Endothelial cell of umbilical vein (primary cell): ENCODE measurements at regions not wholly inside any gene's neighbourhood (a gene's known extent, or its start where the extent isn't known, plus 50 kb on each side); places are given as distances from the start of the nearest gene placed in this dataset.

Experiments used
- BruUV-seq: library from RNA; stranded (reverse); fragments of 400-500 nt; replicated peaks from 2 replicates; lab custom pipeline; 2021; lab: Mats Ljungman, UMichigan
- CTCF ChIA-PET: fragments of 300-600, 350-600 bp; sonication (Branson Sonifier 250); formaldehyde crosslinking; loops from one replicate; lab custom pipeline; 2021; ENCODE audit warnings: antibody characterized with exemption, inconsistent platforms; lab: Charles Lee
- POLR2A ChIA-PET: fragments of 300-600, 350-600 bp; sonication (Branson Sonifier 250); formaldehyde crosslinking; loops from one replicate; lab custom pipeline; 2021; ENCODE audit warnings: antibody characterized with exemption, inconsistent platforms; lab: Charles Lee
- DNase-seq: peaks from one replicate; pipeline ENCODE4 v3.0.0-alpha.2; 2011; ENCODE audit warnings: low read depth, low spot score
- FAIRE-seq: peaks from 2 replicates; lab custom pipeline; 2011; peaks lifted over from hg19 to GRCh38; lab: Jason Lieb, UNC
- H2AFZ ChIP-seq: 2 replicates; pipeline ENCODE4 v1.6.0; 2012; ENCODE audit warnings: low read depth, low read length, control low read depth, inconsistent platforms
- H3K27ac ChIP-seq: 2 replicates; pipeline ENCODE4 v1.5.1; 2011; ENCODE audit warnings: low read depth, mild to moderate bottlenecking, control low read depth, low read length, moderate library complexity; ENCODE audit not compliant: insufficient read depth
- H3K27me3 ChIP-seq, 2 experiments: 2 replicates each; pipeline versions ENCODE4 v1.6.0 to v1.6.1; 2011; ENCODE audit warnings: low read length in 2 of 2, mixed read lengths in 1 of 2; ENCODE audit not compliant: control insufficient read depth in 2 of 2, insufficient read depth in 2 of 2
- H3K36me3 ChIP-seq, 2 experiments: 2 replicates in 1 of 2; 3 replicates in 1 of 2; pipeline ENCODE4 v1.5.1; 2011; ENCODE audit warnings: low read length in 2 of 2, mild to moderate bottlenecking in 1 of 2, moderate library complexity in 1 of 2; ENCODE audit not compliant: control insufficient read depth in 2 of 2, insufficient read depth in 2 of 2; ENCODE audit errors: extremely low read depth in 1 of 2
- H3K4me1 ChIP-seq: 3 replicates; pipeline ENCODE4 v1.5.1; 2011; ENCODE audit warnings: mild to moderate bottlenecking, low read length; ENCODE audit not compliant: control insufficient read depth, insufficient read depth; ENCODE audit errors: extremely low read depth
- H3K4me2 ChIP-seq: 2 replicates; pipeline ENCODE4 v1.6.1; 2011; ENCODE audit warnings: low read length, control low read depth, mixed read lengths; ENCODE audit not compliant: insufficient read depth
- H3K4me3 ChIP-seq, 3 experiments: fragments of 200-600 bp in 1 of 3; sonication (generic), shearing (Covaris generic) in 1 of 3; replicated peaks in 1 of 3; 2 replicates each; pipeline ENCODE4 v1.5.1; 2011 to 2016; ENCODE audit warnings: control low read depth in 3 of 3, low read length in 3 of 3, mild to moderate bottlenecking in 2 of 3, inconsistent platforms in 1 of 3, low read depth in 1 of 3, moderate library complexity in 1 of 3; ENCODE audit not compliant: insufficient read depth in 1 of 3
- H3K79me2 ChIP-seq: 2 replicates; pipeline ENCODE4 v1.6.0; 2012; ENCODE audit warnings: low read length, inconsistent platforms; ENCODE audit not compliant: control insufficient read depth, insufficient read depth
- H3K9ac ChIP-seq: replicated peaks from 2 replicates; pipeline ENCODE3; 2011; ENCODE audit warnings: low read length, control low read depth; ENCODE audit not compliant: insufficient read depth; ENCODE audit errors: extremely low read depth
- H3K9me1 ChIP-seq: replicated peaks from 3 replicates; pipeline ENCODE4 v1.6.0; 2011; ENCODE audit warnings: mild to moderate bottlenecking, low read length; ENCODE audit not compliant: control insufficient read depth, insufficient read depth; ENCODE audit errors: extremely low read depth
- H3K9me3 ChIP-seq: replicated peaks from 2 replicates; pipeline ENCODE4 v1.5.1; 2012; ENCODE audit warnings: low read length, inconsistent platforms; ENCODE audit not compliant: control insufficient read depth, insufficient read depth
- H4K20me1 ChIP-seq: replicated peaks from 2 replicates; pipeline ENCODE3; 2011; ENCODE audit warnings: mild to moderate bottlenecking, low read length; ENCODE audit not compliant: control insufficient read depth, insufficient read depth; ENCODE audit errors: extremely low read depth
- EZH2 ChIP-seq: IDR thresholded peaks from 2 replicates; pipeline ENCODE4 v1.6.1; 2012; ENCODE audit warnings: borderline replicate concordance, low read depth, mild to moderate bottlenecking, moderate library complexity, low read length, inconsistent platforms; ENCODE audit not compliant: severe bottlenecking
- FOS ChIP-seq: IDR thresholded peaks from 2 replicates; pipeline ENCODE4 v1.6.1; 2011; ENCODE audit warnings: mild to moderate bottlenecking, low read length, moderate library complexity, borderline replicate concordance; ENCODE audit not compliant: insufficient read depth
- GATA2 ChIP-seq: IDR thresholded peaks from 2 replicates; pipeline ENCODE4 v1.7.0; 2011; ENCODE audit warnings: low read depth, mild to moderate bottlenecking, moderate library complexity, mixed read lengths, low read length; ENCODE audit not compliant: insufficient read length, insufficient read depth
- JUN ChIP-seq: IDR thresholded peaks from 2 replicates; pipeline ENCODE4 v1.6.1; 2011; ENCODE audit warnings: borderline replicate concordance, low read depth; ENCODE audit not compliant: insufficient read length, insufficient read depth
- MYC ChIP-seq: IDR thresholded peaks from one replicate; pipeline ENCODE4 v1.6.1; 2011; ENCODE audit warnings: mild to moderate bottlenecking, low read depth, low read length
- POLR2A ChIP-seq: IDR thresholded peaks from 2 replicates; pipeline ENCODE4 v1.6.1; 2012; ENCODE audit warnings: low read depth, mild to moderate bottlenecking, control low read depth, low read length
- POLR2AphosphoS5 ChIP-seq: IDR thresholded peaks from 2 replicates; pipeline ENCODE4 v1.6.1; 2012; ENCODE audit warnings: low read depth, mild to moderate bottlenecking, control low read depth, low read length, moderate library complexity; ENCODE audit not compliant: insufficient read depth
- dilution Hi-C: fragments of 300-500 bp; cut with MboI; formaldehyde crosslinking; loops from one replicate; pipeline ENCODE4 v1.15.0; 2019; ENCODE audit warnings: low sequenced_read_pairs; ENCODE audit not compliant: extremely low pct_ligation_motif_present
- intact Hi-C: fragments of 100-400 bp; cut with micrococcal nuclease; formaldehyde crosslinking; loops from one replicate; pipeline ENCODE4 v1.10.0; 2022
- TF ChIP-seq, protein P1 (sequence below): IDR thresholded peaks from 2 replicates; pipeline ENCODE4 v1.6.1; 2011; ENCODE audit not compliant: insufficient read depth, insufficient read length
- TF ChIP-seq, protein P2 (sequence below), 2 donors: IDR thresholded peaks; 1 replicate in 1 of 2; 2 replicates in 1 of 2; pipeline ENCODE4 v1.5.1; 2011; ENCODE audit warnings: low read length in 2 of 2, mild to moderate bottlenecking in 2 of 2, moderate library complexity in 2 of 2, control low read depth in 1 of 2, inconsistent platforms in 1 of 2, low read depth in 1 of 2; ENCODE audit not compliant: insufficient read depth in 1 of 2; ENCODE audit errors: extremely low read depth in 1 of 2

GRCh38 chr7:9937944-9938631, 1035.6 kb upstream of the PHF14 start:
- Histone ChIP-seq H4K20me1 (no peaks in the 10 kb centered on the region), H2AFZ (no peak overlapping the region), H3K27ac (no peak overlapping the region), H3K4me1 (no peaks in the 10 kb centered on the region), H3K9me3 (no peaks in the 10 kb centered on the region), H3K4me3 (no peak overlapping the region), H3K9me1 (no peaks in the 10 kb centered on the region), H3K36me3 (no peaks in the 10 kb centered on the region), H3K9ac (no peak overlapping the region), H3K27me3 (no peaks in the 10 kb centered on the region), H3K4me2 (no peak overlapping the region), H3K79me2 (no peaks in the 10 kb centered on the region)
- intact Hi-C loops: no loop called here
- FAIRE-seq (no peak), DNase-seq (peak; percentile 3)
- TF ChIP-seq FOS (peak; percentile 7), MYC (no peak)
- ChIA-PET CTCF (no interaction called here), POLR2A (no interaction called here)
- no TSS peak for BruUV-seq
- dilution Hi-C loops: no loop called here

- FAIRE-seq: no peak
- Histone ChIP-seq H3K27ac (no peak overlapping the region), H3K4me1 (no peaks in the 10 kb centered on the region), H4K20me1 (no peaks in the 10 kb centered on the region), H3K9me1 (no peaks in the 10 kb centered on the region), H3K4me2 (no peak overlapping the region), H3K9ac (no peak overlapping the region), H2AFZ (no peak overlapping the region), H3K79me2 (no peaks in the 10 kb centered on the region), H3K4me3 (no peak overlapping the region), H3K9me3 (no peaks in the 10 kb centered on the region), H3K36me3 (no peaks in the 10 kb centered on the region), H3K27me3 (no peaks in the 10 kb centered on the region)
- CTCF ChIA-PET: no interaction called here
- TF ChIP-seq POLR2AphosphoS5 (no peak), MYC (no peak), FOS (no peak), EZH2 (no peak), POLR2A (no peak), GATA2 (no peak), JUN (no peak)
- TF ChIP-seq, protein P1, sequence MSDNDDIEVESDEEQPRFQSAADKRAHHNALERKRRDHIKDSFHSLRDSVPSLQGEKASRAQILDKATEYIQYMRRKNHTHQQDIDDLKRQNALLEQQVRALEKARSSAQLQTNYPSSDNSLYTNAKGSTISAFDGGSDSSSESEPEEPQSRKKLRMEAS: no peak
- TF ChIP-seq, protein P2, sequence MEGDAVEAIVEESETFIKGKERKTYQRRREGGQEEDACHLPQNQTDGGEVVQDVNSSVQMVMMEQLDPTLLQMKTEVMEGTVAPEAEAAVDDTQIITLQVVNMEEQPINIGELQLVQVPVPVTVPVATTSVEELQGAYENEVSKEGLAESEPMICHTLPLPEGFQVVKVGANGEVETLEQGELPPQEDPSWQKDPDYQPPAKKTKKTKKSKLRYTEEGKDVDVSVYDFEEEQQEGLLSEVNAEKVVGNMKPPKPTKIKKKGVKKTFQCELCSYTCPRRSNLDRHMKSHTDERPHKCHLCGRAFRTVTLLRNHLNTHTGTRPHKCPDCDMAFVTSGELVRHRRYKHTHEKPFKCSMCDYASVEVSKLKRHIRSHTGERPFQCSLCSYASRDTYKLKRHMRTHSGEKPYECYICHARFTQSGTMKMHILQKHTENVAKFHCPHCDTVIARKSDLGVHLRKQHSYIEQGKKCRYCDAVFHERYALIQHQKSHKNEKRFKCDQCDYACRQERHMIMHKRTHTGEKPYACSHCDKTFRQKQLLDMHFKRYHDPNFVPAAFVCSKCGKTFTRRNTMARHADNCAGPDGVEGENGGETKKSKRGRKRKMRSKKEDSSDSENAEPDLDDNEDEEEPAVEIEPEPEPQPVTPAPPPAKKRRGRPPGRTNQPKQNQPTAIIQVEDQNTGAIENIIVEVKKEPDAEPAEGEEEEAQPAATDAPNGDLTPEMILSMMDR (IDR thresholded peaks at IDR 0.05; ENCODE audit: extremely low read depth in 1 of 2, insufficient read depth in 1 of 2, low read depth in 1 of 2, low read length in 2 of 2): no peak
- POLR2A ChIA-PET: no interaction called here
- DNase-seq: no peak
- dilution Hi-C loops: no loop called here
- no TSS peak for BruUV-seq
- intact Hi-C loops: no loop called here
Observed at GRCh38 chr7:9939176-9939575, 1034.5 kb upstream of the PHF14 start.
